Fibroblast of the aortic adventitia (primary cell): ENCODE measurements at regions not wholly inside any gene's neighbourhood (a gene's known extent, or its start where the extent isn't known, plus 50 kb on each side); places are given as distances from the start of the nearest gene placed in this dataset.
A peak's percentile ranks its signal among the peaks of the same experiment; 100 is the strongest.

ENCODE experiments used
- DNase-seq: peaks from one replicate; pipeline ENCODE4 v3.0.0-alpha.2; 2010; ENCODE audit warnings: low read depth
- H3K4me3 ChIP-seq: 2 replicates; pipeline ENCODE4 v1.5.1; 2011; ENCODE audit warnings: low read depth, mild to moderate bottlenecking, control low read depth, low read length, moderate library complexity
- TF ChIP-seq, protein P1 (sequence below): IDR thresholded peaks from 2 replicates; pipeline ENCODE4 v1.5.1; 2011; ENCODE audit warnings: mild to moderate bottlenecking, low read length, control low read depth, inconsistent platforms; ENCODE audit not compliant: insufficient read depth

DNA sequence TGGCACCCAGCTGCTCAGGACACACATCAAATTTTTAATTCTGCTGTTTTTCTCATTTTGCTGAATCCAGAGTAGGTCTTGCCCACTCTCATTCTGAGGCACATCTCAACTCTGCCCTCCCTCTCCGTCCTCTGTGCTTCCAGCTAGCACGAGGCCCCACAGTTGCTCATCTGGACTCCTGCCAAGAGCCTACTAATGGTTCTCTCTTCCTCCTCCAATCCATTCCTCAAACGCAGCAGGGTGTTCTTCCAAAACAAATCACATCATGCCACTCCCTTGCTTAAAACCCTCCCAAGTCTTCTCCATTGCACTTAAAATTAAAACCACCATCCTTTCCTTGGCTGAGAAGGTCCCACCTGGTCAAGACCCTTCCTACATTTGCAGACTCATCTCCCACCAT lies 49.8 kb upstream of the SCAF4 start:
- peak; percentile 63 for DNase-seq
- TF ChIP-seq, protein P1, sequence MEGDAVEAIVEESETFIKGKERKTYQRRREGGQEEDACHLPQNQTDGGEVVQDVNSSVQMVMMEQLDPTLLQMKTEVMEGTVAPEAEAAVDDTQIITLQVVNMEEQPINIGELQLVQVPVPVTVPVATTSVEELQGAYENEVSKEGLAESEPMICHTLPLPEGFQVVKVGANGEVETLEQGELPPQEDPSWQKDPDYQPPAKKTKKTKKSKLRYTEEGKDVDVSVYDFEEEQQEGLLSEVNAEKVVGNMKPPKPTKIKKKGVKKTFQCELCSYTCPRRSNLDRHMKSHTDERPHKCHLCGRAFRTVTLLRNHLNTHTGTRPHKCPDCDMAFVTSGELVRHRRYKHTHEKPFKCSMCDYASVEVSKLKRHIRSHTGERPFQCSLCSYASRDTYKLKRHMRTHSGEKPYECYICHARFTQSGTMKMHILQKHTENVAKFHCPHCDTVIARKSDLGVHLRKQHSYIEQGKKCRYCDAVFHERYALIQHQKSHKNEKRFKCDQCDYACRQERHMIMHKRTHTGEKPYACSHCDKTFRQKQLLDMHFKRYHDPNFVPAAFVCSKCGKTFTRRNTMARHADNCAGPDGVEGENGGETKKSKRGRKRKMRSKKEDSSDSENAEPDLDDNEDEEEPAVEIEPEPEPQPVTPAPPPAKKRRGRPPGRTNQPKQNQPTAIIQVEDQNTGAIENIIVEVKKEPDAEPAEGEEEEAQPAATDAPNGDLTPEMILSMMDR: no peak
- H3K4me3 ChIP-seq: no peak overlapping the region
